K562 (cell line): ENCODE measurements at regions not wholly inside any gene's neighbourhood (a gene's known extent, or its start where the extent isn't known, plus 50 kb on each side); places are given as distances from the start of the nearest gene placed in this dataset.

Experiments
- ATAC-seq: fragments of 200-7000 bp; cut with Tn5 transposase; 3 replicates; pipeline ENCODE4 v1.9.1; 2020; ENCODE audit warnings: moderate library complexity
- BruUV-seq: library from RNA; stranded (reverse); fragments of 400-500 nt; replicated peaks from 2 replicates; lab custom pipeline; 2021; lab: Mats Ljungman, UMichigan
- CTCF ChIA-PET: fragments of 300-600 bp; formaldehyde crosslinking; extraction: SDS; loops from one replicate; lab custom pipeline; 2021; ENCODE audit warnings: low intra/inter-chr PET ratio; lab: Yijun Ruan, JAX
- POLR2A ChIA-PET: fragments of 300-600, 350-650 bp; sonication (Branson Sonifier 250); formaldehyde crosslinking; extraction: SDS; loops from one replicate; lab custom pipeline; 2021; ENCODE audit warnings: antibody characterized with exemption, inconsistent platforms; lab: Yijun Ruan, JAX
- DNase-seq, 4 experiments: peaks; one replicate each; pipeline versions ENCODE4 v3.0.0 to v3.0.0-alpha.2; 2011 to 2018; ENCODE audit warnings: low spot score in 3 of 4, mixed read lengths in 3 of 4; ENCODE audit errors: extremely low read depth in 1 of 4
- FAIRE-seq: peaks from 2 replicates; lab custom pipeline; 2011; peaks lifted over from hg19 to GRCh38; lab: Jason Lieb, UNC
- H2AFZ ChIP-seq: 2 replicates; pipeline ENCODE4 v1.6.0; 2011; ENCODE audit warnings: low read depth, low read length, control low read depth, inconsistent platforms
- H3K27ac ChIP-seq: fragments of 200-600 bp; 3 replicates; pipeline ENCODE4 v1.8.0; 2011; ENCODE audit warnings: low read depth, mild to moderate bottlenecking, control low read depth, inconsistent platforms, low read length, moderate library complexity, mixed read lengths; ENCODE audit errors: extremely low read depth
- H3K27me3 ChIP-seq, 2 experiments: fragments of 300-600 bp in 1 of 2; 2 replicates in 1 of 2; 3 replicates in 1 of 2; pipeline versions ENCODE4 v1.6.0 to v1.8.0; 2011; ENCODE audit warnings: inconsistent platforms in 2 of 2, low read length in 2 of 2, mild to moderate bottlenecking in 1 of 2, mixed read lengths in 1 of 2, moderate library complexity in 1 of 2; ENCODE audit not compliant: control insufficient read depth in 2 of 2, insufficient read depth in 2 of 2
- H3K36me3 ChIP-seq: fragments of 300-600 bp; 3 replicates; pipeline ENCODE4 v1.8.0; 2011; ENCODE audit warnings: mild to moderate bottlenecking, low read length, inconsistent platforms; ENCODE audit not compliant: control insufficient read depth, insufficient read depth
- H3K4me1 ChIP-seq, 2 experiments: fragments of 200-600 bp in 1 of 2; replicated peaks in 1 of 2; 2 replicates in 1 of 2; 3 replicates in 1 of 2; pipeline versions ENCODE4 v1.5.1 to v1.8.0; 2011; ENCODE audit warnings: inconsistent platforms in 2 of 2, low read length in 2 of 2, mild to moderate bottlenecking in 1 of 2, mixed read lengths in 1 of 2, moderate library complexity in 1 of 2; ENCODE audit not compliant: control insufficient read depth in 2 of 2, insufficient read depth in 2 of 2
- H3K4me2 ChIP-seq: 2 replicates; pipeline ENCODE4 v1.6.1; 2011; ENCODE audit warnings: low read length, control low read depth, inconsistent platforms, mixed read lengths; ENCODE audit not compliant: insufficient read depth
- H3K4me3 ChIP-seq: fragments of 200-600 bp; sonication (generic), shearing (Covaris generic); 2 replicates; pipeline ENCODE4 v1.5.1; 2016; ENCODE audit warnings: control low read depth, inconsistent platforms
- H3K79me2 ChIP-seq: fragments of 200-600 bp; 3 replicates; pipeline ENCODE4 v1.8.0; 2011; ENCODE audit warnings: low read length, inconsistent platforms; ENCODE audit not compliant: control insufficient read depth, insufficient read depth
- H3K9ac ChIP-seq, 2 experiments: 2 replicates each; pipeline versions ENCODE4 v1.6.0 to v1.6.1; 2011; ENCODE audit warnings: low read depth in 2 of 2, low read length in 2 of 2, control low read depth in 1 of 2, inconsistent platforms in 1 of 2, mild to moderate bottlenecking in 1 of 2, mixed read lengths in 1 of 2; ENCODE audit not compliant: insufficient read depth in 1 of 2
- H3K9me1 ChIP-seq: one replicate; pipeline ENCODE4 v1.6.0; 2011; ENCODE audit warnings: inconsistent platforms, mild to moderate bottlenecking, low read length, moderate library complexity; ENCODE audit not compliant: control insufficient read depth, insufficient read depth
- H3K9me3 ChIP-seq: replicated peaks from 2 replicates; pipeline ENCODE4 v1.5.1; 2011; ENCODE audit warnings: low read depth, low read length, inconsistent platforms; ENCODE audit not compliant: control insufficient read depth, insufficient read depth
- H4K20me1 ChIP-seq: replicated peaks from 2 replicates; pipeline ENCODE4 v1.6.1; 2011; ENCODE audit warnings: low read length, inconsistent platforms, mixed read lengths; ENCODE audit not compliant: control insufficient read depth, insufficient read depth
- DMBX1 ChIP-seq: fragments of 250-450 bp; sonication (Bioruptor Pico); IDR thresholded peaks from 2 replicates; pipeline ENCODE4 v1.8.0; 2022; ENCODE audit warnings: inconsistent platforms, mild to moderate bottlenecking, moderate library complexity, borderline replicate concordance
- PHF21A ChIP-seq: fragments of 450-650 bp; IDR thresholded peaks from 2 replicates; pipeline ENCODE4 v1.6.1; 2017; ENCODE audit warnings: low read depth, borderline replicate concordance
- PTBP1 ChIP-seq: fragments of 200-400 bp; formaldehyde crosslinking; IDR thresholded peaks from 2 replicates; pipeline ENCODE4 v1.6.1; 2017; ENCODE audit warnings: low read depth, low read length
- SUPT5H ChIP-seq: fragments of 450-650 bp; IDR thresholded peaks from 2 replicates; pipeline ENCODE4 v1.6.1; 2016
- TEAD4 ChIP-seq, 2 experiments: sonication (generic) in 1 of 2; formaldehyde crosslinking in 1 of 2; IDR thresholded peaks; 2 replicates each; pipeline versions ENCODE4 v1.6.1 to v1.8.0; 2012 to 2022; ENCODE audit warnings: borderline replicate concordance in 1 of 2, inconsistent platforms in 1 of 2, low read length in 1 of 2, mild to moderate bottlenecking in 1 of 2, missing genetic modification reagents in 1 of 2
- TRIM28 ChIP-seq: fragments of 450-650 bp; IDR thresholded peaks from 2 replicates; pipeline ENCODE4 v1.6.1; 2017
- ZFP30 ChIP-seq: fragments of 250-450 bp; sonication (Bioruptor Pico); IDR thresholded peaks from 2 replicates; pipeline ENCODE4 v1.8.0; 2022; ENCODE audit warnings: moderate library complexity, mild to moderate bottlenecking, inconsistent platforms, borderline replicate concordance
- WGBS: fragments of 100-300 bp; shearing (Covaris generic); methylation state at CpG from one replicate; pipeline ENCODE4 v1.1.6; 2016; ENCODE audit warnings: low coverage, mixed read lengths; ENCODE audit not compliant: insufficient coverage; ENCODE audit errors: missing lambda C conversion rate; 5-methylcytosine and 5-hydroxymethylcytosine counted together
- in situ Hi-C: fragments of 300-500 bp; cut with MboI; formaldehyde crosslinking; loops from 4 replicates; pipeline ENCODE4 v1.15.0; 2018; ENCODE audit warnings: inconsistent platforms, mixed read lengths
- intact Hi-C: fragments of 100-400 bp; cut with micrococcal nuclease; formaldehyde crosslinking; loops from 2 replicates; pipeline ENCODE4 v1.14.2; 2022
- TF ChIP-seq, protein P1 (sequence below): fragments of 450-650 bp; IDR thresholded peaks from 2 replicates; pipeline ENCODE4 v1.6.1; 2016; ENCODE audit warnings: low read depth

GRCh38 chr15:29379647-29380046 is 110.0 kb upstream of the NSMCE3 start:
- Histone ChIP-seq H3K79me2 (no peaks in the 10 kb centered on the region), H3K9me3 (no peaks in the 10 kb centered on the region), H4K20me1 (no peaks in the 10 kb centered on the region), H3K4me2 (no peak overlapping the region), H3K9me1 (no peaks in the 10 kb centered on the region), H3K27me3 (peaks cover 0 to 38% of the 10 kb centered on the region in 2 experiments; a peak in 2 of 5 replicates), H2AFZ (no peak overlapping the region), H3K36me3 (no peaks in the 10 kb centered on the region), H3K27ac (no peak overlapping the region), H3K4me3 (no peak overlapping the region), H3K4me1 (no peaks in the 10 kb centered on the region), H3K9ac (no peak overlapping the region)
- ChIA-PET POLR2A (no interaction called here), CTCF (no interaction called here)
- BruUV-seq: no TSS peak
- TF ChIP-seq PHF21A (no peak), TRIM28 (no peak), PTBP1 (no peak), DMBX1 (CRISPR knock-in tag) (no peak), SUPT5H (no peak), ZFP30 (CRISPR knock-in tag) (no peak), TEAD4 (IDR thresholded peaks at IDR 0.05; ENCODE audit: low read length) (no peak), TEAD4 (CRISPR knock-in tag; IDR thresholded peaks at IDR 0.05; ENCODE audit: borderline replicate concordance) (no peak)
- TF ChIP-seq, protein P1, sequence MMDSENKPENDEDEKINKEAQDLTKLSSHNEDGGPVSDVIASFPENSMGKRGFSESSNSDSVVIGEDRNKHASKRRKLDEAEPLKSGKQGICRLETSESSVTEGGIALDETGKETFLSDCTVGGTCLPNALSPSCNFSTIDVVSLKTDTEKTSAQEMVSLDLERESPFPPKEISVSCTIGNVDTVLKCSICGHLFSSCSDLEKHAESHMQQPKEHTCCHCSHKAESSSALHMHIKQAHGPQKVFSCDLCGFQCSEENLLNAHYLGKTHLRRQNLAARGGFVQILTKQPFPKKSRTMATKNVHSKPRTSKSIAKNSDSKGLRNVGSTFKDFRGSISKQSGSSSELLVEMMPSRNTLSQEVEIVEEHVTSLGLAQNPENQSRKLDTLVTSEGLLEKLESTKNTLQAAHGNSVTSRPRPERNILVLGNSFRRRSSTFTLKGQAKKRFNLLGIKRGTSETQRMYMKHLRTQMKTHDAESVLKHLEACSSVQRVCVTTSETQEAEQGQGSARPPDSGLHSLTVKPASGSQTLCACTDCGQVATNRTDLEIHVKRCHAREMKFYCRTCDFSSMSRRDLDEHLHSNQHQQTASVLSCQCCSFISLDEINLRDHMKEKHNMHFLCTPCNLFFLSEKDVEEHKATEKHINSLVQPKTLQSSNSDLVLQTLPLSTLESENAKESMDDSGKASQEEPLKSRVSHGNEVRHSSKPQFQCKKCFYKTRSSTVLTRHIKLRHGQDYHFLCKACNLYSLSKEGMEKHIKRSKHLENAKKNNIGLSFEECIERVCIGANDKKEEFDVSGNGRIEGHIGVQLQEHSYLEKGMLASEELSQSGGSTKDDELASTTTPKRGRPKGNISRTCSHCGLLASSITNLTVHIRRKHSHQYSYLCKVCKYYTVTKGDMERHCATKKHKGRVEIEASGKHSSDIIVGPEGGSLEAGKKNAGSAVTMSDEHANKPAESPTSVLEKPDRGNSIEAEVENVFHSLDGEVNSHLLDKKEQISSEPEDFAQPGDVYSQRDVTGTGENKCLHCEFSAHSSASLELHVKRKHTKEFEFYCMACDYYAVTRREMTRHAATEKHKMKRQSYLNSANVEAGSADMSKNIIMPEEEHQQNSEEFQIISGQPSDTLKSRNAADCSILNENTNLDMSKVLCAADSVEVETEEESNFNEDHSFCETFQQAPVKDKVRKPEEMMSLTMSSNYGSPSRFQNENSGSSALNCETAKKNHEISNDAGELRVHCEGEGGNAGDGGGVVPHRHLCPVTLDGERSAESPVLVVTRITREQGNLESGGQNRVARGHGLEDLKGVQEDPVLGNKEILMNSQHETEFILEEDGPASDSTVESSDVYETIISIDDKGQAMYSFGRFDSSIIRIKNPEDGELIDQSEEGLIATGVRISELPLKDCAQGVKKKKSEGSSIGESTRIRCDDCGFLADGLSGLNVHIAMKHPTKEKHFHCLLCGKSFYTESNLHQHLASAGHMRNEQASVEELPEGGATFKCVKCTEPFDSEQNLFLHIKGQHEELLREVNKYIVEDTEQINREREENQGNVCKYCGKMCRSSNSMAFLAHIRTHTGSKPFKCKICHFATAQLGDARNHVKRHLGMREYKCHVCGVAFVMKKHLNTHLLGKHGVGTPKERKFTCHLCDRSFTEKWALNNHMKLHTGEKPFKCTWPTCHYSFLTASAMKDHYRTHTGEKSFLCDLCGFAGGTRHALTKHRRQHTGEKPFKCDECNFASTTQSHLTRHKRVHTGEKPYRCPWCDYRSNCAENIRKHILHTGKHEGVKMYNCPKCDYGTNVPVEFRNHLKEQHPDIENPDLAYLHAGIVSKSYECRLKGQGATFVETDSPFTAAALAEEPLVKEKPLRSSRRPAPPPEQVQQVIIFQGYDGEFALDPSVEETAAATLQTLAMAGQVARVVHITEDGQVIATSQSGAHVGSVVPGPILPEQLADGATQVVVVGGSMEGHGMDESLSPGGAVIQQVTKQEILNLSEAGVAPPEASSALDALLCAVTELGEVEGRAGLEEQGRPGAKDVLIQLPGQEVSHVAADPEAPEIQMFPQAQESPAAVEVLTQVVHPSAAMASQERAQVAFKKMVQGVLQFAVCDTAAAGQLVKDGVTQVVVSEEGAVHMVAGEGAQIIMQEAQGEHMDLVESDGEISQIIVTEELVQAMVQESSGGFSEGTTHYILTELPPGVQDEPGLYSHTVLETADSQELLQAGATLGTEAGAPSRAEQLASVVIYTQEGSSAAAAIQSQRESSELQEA: no peak
- intact Hi-C loops: no loop called here
- ATAC-seq (no peak), DNase-seq (no peak), FAIRE-seq (no peak)
- in situ Hi-C loops: no loop called here
- 0% methylated on average over 8 of the region's 9 CpGs for WGBS
